HepG2 (cell line): ENCODE measurements at regions not wholly inside any gene's neighbourhood (a gene's known extent, or its start where the extent isn't known, plus 50 kb on each side); places are given as distances from the start of the nearest gene placed in this dataset.
A peak's percentile ranks its signal among the peaks of the same experiment; 100 is the strongest.

Experiments
- ATAC-seq: fragments of 200-7000 bp; cut with Tn5 transposase; 3 replicates; pipeline ENCODE4 v1.9.1; 2020; ENCODE audit warnings: mild to moderate bottlenecking, moderate library complexity
- BruUV-seq: library from RNA; stranded (reverse); fragments of 400-500 nt; replicated peaks from 2 replicates; lab custom pipeline; 2021; lab: Mats Ljungman, UMichigan
- CTCF ChIA-PET: fragments of 300-600 bp; formaldehyde crosslinking; extraction: SDS; loops from one replicate; lab custom pipeline; 2021; ENCODE audit warnings: low total read pairs, inconsistent platforms, low intra/inter-chr PET ratio; lab: Yijun Ruan, JAX
- POLR2A ChIA-PET: fragments of 350-600 bp; sonication (Branson Sonifier 250); formaldehyde crosslinking; loops from one replicate; lab custom pipeline; 2020; ENCODE audit warnings: antibody characterized with exemption, inconsistent platforms; lab: Yijun Ruan, JAX
- DNase-seq: peaks from one replicate; pipeline ENCODE4 v3.0.0-alpha.2; 2015; ENCODE audit warnings: low spot score
- FAIRE-seq: peaks from 3 replicates; lab custom pipeline; 2011; peaks lifted over from hg19 to GRCh38; lab: Jason Lieb, UNC
- H2AFZ ChIP-seq: one replicate; pipeline ENCODE4 v1.6.1; 2011; ENCODE audit warnings: low read length, inconsistent platforms
- H3K27ac ChIP-seq: fragments of 300-600 bp; 3 replicates; pipeline ENCODE4 v1.8.0; 2011; ENCODE audit warnings: mixed run types, mild to moderate bottlenecking, mixed read lengths, low read length, inconsistent platforms; ENCODE audit not compliant: insufficient read depth; ENCODE audit errors: extremely low read length
- H3K27me3 ChIP-seq, 2 experiments: fragments of 200-600 bp in 1 of 2; 2 replicates in 1 of 2; 3 replicates in 1 of 2; pipeline versions ENCODE4 v1.6.0 to v1.8.0; 2011; ENCODE audit warnings: low read length in 2 of 2, mild to moderate bottlenecking in 2 of 2, moderate library complexity in 2 of 2, inconsistent platforms in 1 of 2; ENCODE audit not compliant: insufficient read depth in 2 of 2, control insufficient read depth in 1 of 2
- H3K36me3 ChIP-seq, 2 experiments: fragments of 200-600 bp in 1 of 2; replicated peaks in 1 of 2; 2 replicates in 1 of 2; 3 replicates in 1 of 2; pipeline versions ENCODE4 v1.5.1 to v1.8.0; 2011; ENCODE audit warnings: low read length in 2 of 2, inconsistent platforms in 1 of 2; ENCODE audit not compliant: insufficient read depth in 2 of 2, control insufficient read depth in 1 of 2
- H3K4me1 ChIP-seq: 2 replicates; pipeline ENCODE4 v1.5.1; 2012; ENCODE audit warnings: low read length, inconsistent platforms; ENCODE audit not compliant: insufficient read depth
- H3K4me2 ChIP-seq: 2 replicates; pipeline ENCODE4 v1.6.0; 2011; ENCODE audit warnings: low read depth, low read length, inconsistent platforms
- H3K4me3 ChIP-seq, 3 experiments: fragments of 200-600 bp in 1 of 3; sonication (generic), shearing (Covaris generic) in 1 of 3; replicated peaks in 1 of 3; 2 replicates each; pipeline ENCODE4 v1.5.1; 2011 to 2016; ENCODE audit warnings: low read length in 3 of 3, inconsistent platforms in 2 of 3, low read depth in 2 of 3, mild to moderate bottlenecking in 2 of 3, control low read depth in 1 of 3, mixed read lengths in 1 of 3; ENCODE audit not compliant: insufficient read depth in 1 of 3
- H3K79me2 ChIP-seq: one replicate; pipeline ENCODE4 v1.6.1; 2011; ENCODE audit warnings: low read length, inconsistent platforms; ENCODE audit not compliant: insufficient read depth
- H3K9ac ChIP-seq: 2 replicates; pipeline ENCODE4 v1.6.0; 2011; ENCODE audit warnings: mild to moderate bottlenecking, low read depth, low read length, inconsistent platforms; ENCODE audit not compliant: insufficient read depth
- H3K9me3 ChIP-seq: 2 replicates; pipeline ENCODE4 v1.5.1; 2012; ENCODE audit warnings: mild to moderate bottlenecking, low read length
- H4K20me1 ChIP-seq: 2 replicates; pipeline ENCODE4 v1.6.0; 2011; ENCODE audit warnings: inconsistent platforms, mild to moderate bottlenecking, low read length, moderate library complexity; ENCODE audit not compliant: insufficient read depth
- CAMTA2 ChIP-seq: sonication (generic); formaldehyde crosslinking; IDR thresholded peaks from 2 replicates; pipeline ENCODE4 v1.4.0; 2020; ENCODE audit warnings: mild to moderate bottlenecking, missing genetic modification reagents, borderline replicate concordance
- CENPX ChIP-seq: sonication (generic); formaldehyde crosslinking; IDR thresholded peaks from 2 replicates; pipeline ENCODE4 v1.9.0; 2021; ENCODE audit warnings: mild to moderate bottlenecking, missing genetic modification reagents, moderate library complexity
- ESRRA ChIP-seq: sonication (generic); formaldehyde crosslinking; IDR thresholded peaks from 2 replicates; pipeline ENCODE4 v1.5.1; 2020; ENCODE audit warnings: mild to moderate bottlenecking, low read depth, missing genetic modification reagents
- GABPA ChIP-seq, 2 experiments: IDR thresholded peaks; 2 replicates each; pipeline ENCODE4 v1.6.1; 2011 to 2016; ENCODE audit warnings: low read depth in 2 of 2, low read length in 1 of 2, missing biosample characterization in 1 of 2, missing genetic modification characterization in 1 of 2
- TCF7L2 ChIP-seq: IDR thresholded peaks from 2 replicates; pipeline ENCODE4 v1.6.1; 2011; ENCODE audit warnings: mild to moderate bottlenecking, low read depth, low read length, moderate library complexity
- TEAD2 ChIP-seq: sonication (generic); formaldehyde crosslinking; IDR thresholded peaks from 2 replicates; pipeline ENCODE4 v1.9.0; 2021; ENCODE audit warnings: missing genetic modification reagents
- ZFP36L2 ChIP-seq: sonication (generic); formaldehyde crosslinking; IDR thresholded peaks from 2 replicates; pipeline ENCODE4 v1.4.0; 2020; ENCODE audit warnings: missing genetic modification reagents
- ZNF292 ChIP-seq: sonication (generic); formaldehyde crosslinking; IDR thresholded peaks from 2 replicates; pipeline ENCODE4 v1.8.1; 2022; ENCODE audit warnings: mild to moderate bottlenecking, low read depth, missing genetic modification reagents, borderline replicate concordance
- ZNF674 ChIP-seq: sonication (generic); formaldehyde crosslinking; IDR thresholded peaks from 2 replicates; pipeline ENCODE4 v1.5.0; 2020; ENCODE audit warnings: low read depth, mild to moderate bottlenecking, missing genetic modification reagents
- ZNF703 ChIP-seq: sonication (generic); formaldehyde crosslinking; IDR thresholded peaks from 2 replicates; pipeline ENCODE4 v1.5.1; 2020; ENCODE audit warnings: missing genetic modification reagents, mild to moderate bottlenecking, moderate library complexity, borderline replicate concordance
- in situ Hi-C: cut with HindIII; loops from 2 replicates; pipeline ENCODE4 v1.10.0; 2017; ENCODE audit warnings: low pct_unique_long_range_greater_than_20kb; ENCODE audit not compliant: extremely low pct_ligation_motif_present
- intact Hi-C: fragments of 100-400 bp; cut with micrococcal nuclease; formaldehyde crosslinking; loops from one replicate; pipeline ENCODE4 v1.10.0; 2022; ENCODE audit not compliant: unreplicated experiment
- TF ChIP-seq, protein P1 (sequence below): sonication (generic); formaldehyde crosslinking; IDR thresholded peaks from 2 replicates; pipeline ENCODE4 v1.5.1; 2020; ENCODE audit warnings: missing genetic modification reagents, mild to moderate bottlenecking, borderline replicate concordance
- TF ChIP-seq, protein P2 (sequence below): sonication (generic); formaldehyde crosslinking; IDR thresholded peaks from 2 replicates; pipeline ENCODE4 v1.5.1; 2020; ENCODE audit warnings: mild to moderate bottlenecking, missing genetic modification reagents, borderline replicate concordance
- TF ChIP-seq, protein P3 (sequence below): sonication (generic); formaldehyde crosslinking; IDR thresholded peaks from 2 replicates; pipeline ENCODE4 v1.4.0; 2020; ENCODE audit warnings: missing genetic modification reagents
- TF ChIP-seq, protein P4 (sequence below): sonication (generic); formaldehyde crosslinking; IDR thresholded peaks from 2 replicates; pipeline ENCODE4 v1.5.0; 2020; ENCODE audit warnings: missing genetic modification reagents

DNA sequence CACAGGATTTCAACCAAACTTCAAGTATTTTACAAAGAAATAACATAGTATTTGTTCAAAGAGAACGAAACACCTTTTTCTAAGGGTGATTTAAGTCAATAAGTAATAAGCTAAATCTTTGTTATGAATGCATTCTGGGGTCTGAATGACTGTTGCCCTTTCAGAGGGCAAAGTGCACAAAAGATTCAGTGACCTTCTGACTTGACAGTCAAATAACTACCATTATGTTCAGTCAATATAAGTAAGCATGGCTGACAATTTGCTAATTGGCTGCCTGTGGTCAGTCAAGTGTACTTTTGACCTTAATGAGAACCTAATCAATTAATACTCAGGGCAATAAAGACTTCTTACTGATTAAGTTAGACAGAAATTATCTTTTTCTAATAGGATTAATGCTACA, 133.1 kb upstream of the NANOGP8 start (continued):
- TF ChIP-seq ZNF703 (CRISPR knock-in tag) (no peak), ESRRA (CRISPR knock-in tag) (peak; percentile 35; the same call in 1 of the 2 replicates)
- TF ChIP-seq, protein P1, sequence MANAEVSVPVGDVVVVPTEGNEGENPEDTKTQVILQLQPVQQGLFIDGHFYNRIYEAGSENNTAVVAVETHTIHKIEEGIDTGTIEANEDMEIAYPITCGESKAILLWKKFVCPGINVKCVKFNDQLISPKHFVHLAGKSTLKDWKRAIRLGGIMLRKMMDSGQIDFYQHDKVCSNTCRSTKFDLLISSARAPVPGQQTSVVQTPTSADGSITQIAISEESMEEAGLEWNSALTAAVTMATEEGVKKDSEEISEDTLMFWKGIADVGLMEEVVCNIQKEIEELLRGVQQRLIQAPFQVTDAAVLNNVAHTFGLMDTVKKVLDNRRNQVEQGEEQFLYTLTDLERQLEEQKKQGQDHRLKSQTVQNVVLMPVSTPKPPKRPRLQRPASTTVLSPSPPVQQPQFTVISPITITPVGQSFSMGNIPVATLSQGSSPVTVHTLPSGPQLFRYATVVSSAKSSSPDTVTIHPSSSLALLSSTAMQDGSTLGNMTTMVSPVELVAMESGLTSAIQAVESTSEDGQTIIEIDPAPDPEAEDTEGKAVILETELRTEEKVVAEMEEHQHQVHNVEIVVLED = no peak

DNA sequence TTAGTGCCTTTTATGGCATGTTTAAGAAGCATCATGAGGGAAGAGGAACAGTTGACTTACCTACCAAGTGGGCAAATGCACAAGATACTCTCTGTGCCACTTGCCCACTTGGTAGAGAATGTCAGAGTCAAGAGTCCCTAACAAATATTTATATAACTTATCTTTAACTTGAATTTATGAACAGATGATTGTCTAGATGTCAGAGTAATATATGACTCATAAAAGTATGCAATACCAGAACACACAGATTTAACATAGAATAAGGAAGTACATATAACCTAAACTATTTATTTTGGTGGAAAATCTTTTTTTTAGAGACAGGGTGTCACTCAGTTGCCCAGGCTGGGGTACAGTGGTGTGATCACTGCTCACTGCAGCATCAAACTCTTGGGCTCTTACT, 130.0 kb upstream of the NANOGP8 start:
- H2AFZ ChIP-seq = no peak overlapping the region
- no peaks in the 10 kb centered on the region for H3K36me3 ChIP-seq
- H3K9ac ChIP-seq = no peak overlapping the region
- peaks cover 20% of the 10 kb centered on the region for H3K4me1 ChIP-seq
- H3K4me3 ChIP-seq = no peak overlapping the region
- ATAC-seq (no peak), FAIRE-seq (no peak), DNase-seq (no peak)
- no TSS peak for BruUV-seq
- in situ Hi-C loops = no loop called here
- no peaks in the 10 kb centered on the region for H3K79me2 ChIP-seq
- intact Hi-C loops = no loop called here
- no peak overlapping the region for H3K4me2 ChIP-seq
- H3K9me3 ChIP-seq = no peaks in the 10 kb centered on the region
- no peaks in the 10 kb centered on the region; a peak in 1 of 5 replicates for H3K27me3 ChIP-seq
- H3K27ac ChIP-seq = no peak overlapping the region
- ChIA-PET CTCF (no interaction called here), POLR2A (no interaction called here)
- no peaks in the 10 kb centered on the region for H4K20me1 ChIP-seq
- TF ChIP-seq TCF7L2 (no peak), CAMTA2 (CRISPR knock-in tag) (no peak), CENPX (CRISPR knock-in tag) (no peak), ZNF292 (CRISPR knock-in tag) (no peak), ZNF674 (CRISPR knock-in tag) (no peak), TEAD2 (CRISPR knock-in tag) (no peak), GABPA (IDR thresholded peaks at IDR 0.05; ENCODE audit: low read depth, low read length) (no peak), GABPA (CRISPR knock-in tag; IDR thresholded peaks at IDR 0.05; ENCODE audit: low read depth) (no peak), ZFP36L2 (CRISPR knock-in tag) (no peak)
- TF ChIP-seq, protein P2, sequence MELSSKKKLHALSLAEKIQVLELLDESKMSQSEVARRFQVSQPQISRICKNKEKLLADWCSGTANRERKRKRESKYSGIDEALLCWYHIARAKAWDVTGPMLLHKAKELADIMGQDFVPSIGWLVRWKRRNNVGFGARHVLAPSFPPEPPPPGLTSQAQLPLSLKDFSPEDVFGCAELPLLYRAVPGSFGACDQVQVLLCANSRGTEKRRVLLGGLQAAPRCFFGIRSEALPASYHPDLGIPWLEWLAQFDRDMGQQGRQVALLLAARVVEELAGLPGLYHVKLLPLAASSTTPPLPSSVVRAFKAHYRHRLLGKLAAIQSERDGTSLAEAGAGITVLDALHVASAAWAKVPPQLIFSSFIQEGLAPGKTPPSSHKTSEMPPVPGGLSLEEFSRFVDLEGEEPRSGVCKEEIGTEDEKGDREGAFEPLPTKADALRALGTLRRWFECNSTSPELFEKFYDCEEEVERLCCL (CRISPR knock-in tag) = no peak
- TF ChIP-seq, protein P3, sequence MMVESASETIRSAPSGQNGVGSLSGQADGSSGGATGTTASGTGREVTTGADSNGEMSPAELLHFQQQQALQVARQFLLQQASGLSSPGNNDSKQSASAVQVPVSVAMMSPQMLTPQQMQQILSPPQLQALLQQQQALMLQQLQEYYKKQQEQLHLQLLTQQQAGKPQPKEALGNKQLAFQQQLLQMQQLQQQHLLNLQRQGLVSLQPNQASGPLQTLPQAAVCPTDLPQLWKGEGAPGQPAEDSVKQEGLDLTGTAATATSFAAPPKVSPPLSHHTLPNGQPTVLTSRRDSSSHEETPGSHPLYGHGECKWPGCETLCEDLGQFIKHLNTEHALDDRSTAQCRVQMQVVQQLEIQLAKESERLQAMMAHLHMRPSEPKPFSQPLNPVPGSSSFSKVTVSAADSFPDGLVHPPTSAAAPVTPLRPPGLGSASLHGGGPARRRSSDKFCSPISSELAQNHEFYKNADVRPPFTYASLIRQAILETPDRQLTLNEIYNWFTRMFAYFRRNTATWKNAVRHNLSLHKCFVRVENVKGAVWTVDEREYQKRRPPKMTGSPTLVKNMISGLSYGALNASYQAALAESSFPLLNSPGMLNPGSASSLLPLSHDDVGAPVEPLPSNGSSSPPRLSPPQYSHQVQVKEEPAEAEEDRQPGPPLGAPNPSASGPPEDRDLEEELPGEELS (CRISPR knock-in tag) = no peak
- TF ChIP-seq, protein P4, sequence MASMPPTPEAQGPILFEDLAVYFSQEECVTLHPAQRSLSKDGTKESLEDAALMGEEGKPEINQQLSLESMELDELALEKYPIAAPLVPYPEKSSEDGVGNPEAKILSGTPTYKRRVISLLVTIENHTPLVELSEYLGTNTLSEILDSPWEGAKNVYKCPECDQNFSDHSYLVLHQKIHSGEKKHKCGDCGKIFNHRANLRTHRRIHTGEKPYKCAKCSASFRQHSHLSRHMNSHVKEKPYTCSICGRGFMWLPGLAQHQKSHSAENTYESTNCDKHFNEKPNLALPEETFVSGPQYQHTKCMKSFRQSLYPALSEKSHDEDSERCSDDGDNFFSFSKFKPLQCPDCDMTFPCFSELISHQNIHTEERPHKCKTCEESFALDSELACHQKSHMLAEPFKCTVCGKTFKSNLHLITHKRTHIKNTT (CRISPR knock-in tag) = no peak
